ENCODE measurements at regions not wholly inside any gene's neighbourhood (a gene's known extent, or its start where the extent isn't known, plus 50 kb on each side); places are given as distances from the start of the nearest gene placed in this dataset.

GRCh38 chr7:12127455-12127854 is 83.6 kb upstream of the TMEM106B start:
- no peak for DNase-seq (ENCODE audit: low read depth in 2 of 2)

GRCh38 chr7:12130609-12131008 is 80.5 kb upstream of the TMEM106B start:
- no peak for DNase-seq (ENCODE audit: low read depth in 2 of 2)

- DNase-seq (ENCODE audit: low read depth in 2 of 2) = no peak
These were observed 80.0 kb upstream of the TMEM106B start for GRCh38 chr7:12131122-12131521.

- no peak for DNase-seq (ENCODE audit: low read depth in 2 of 2)
These were observed 77.2 kb upstream of the TMEM106B start for GRCh38 chr7:12133865-12134264.

GRCh38 chr7:12136523-12136922 is 74.6 kb upstream of the TMEM106B start:
- DNase-seq (ENCODE audit: low read depth in 2 of 2) = no peak

GRCh38 chr7:12137283-12137682 is 73.8 kb upstream of the TMEM106B start:
- DNase-seq (ENCODE audit: low read depth in 2 of 2) = no peak

GRCh38 chr7:12138421-12138820 is 72.7 kb upstream of the TMEM106B start:
- DNase-seq (ENCODE audit: low read depth in 2 of 2) = no peak

- DNase-seq (ENCODE audit: low read depth in 2 of 2) = no peak
These were observed 71.7 kb upstream of the TMEM106B start for GRCh38 chr7:12139416-12139815.

GRCh38 chr7:12146813-12147212 is 64.3 kb upstream of the TMEM106B start:
- no peak for DNase-seq (ENCODE audit: low read depth in 2 of 2)

- DNase-seq (ENCODE audit: low read depth in 2 of 2) = no peak
These were observed 58.7 kb upstream of the TMEM106B start for GRCh38 chr7:12152196-12152918.

- DNase-seq (ENCODE audit: low read depth in 2 of 2) = no peak
These were observed 57.0 kb upstream of the TMEM106B start for GRCh38 chr7:12154119-12154518.

GRCh38 chr7:12157517-12157916 is 53.6 kb upstream of the TMEM106B start:
- DNase-seq (ENCODE audit: low read depth in 2 of 2) = no peak

- DNase-seq (ENCODE audit: low read depth in 2 of 2) = no peak
These were observed 52.6 kb upstream of the TMEM106B start for GRCh38 chr7:12158334-12159060.

GRCh38 chr7:12161146-12161545 is 49.9 kb upstream of the TMEM106B start:
- no peak for DNase-seq (ENCODE audit: low read depth in 2 of 2)
